ENCODE measurements at regions not wholly inside any gene's neighbourhood (a gene's known extent, or its start where the extent isn't known, plus 50 kb on each side); places are given as distances from the start of the nearest gene placed in this dataset.

DNA sequence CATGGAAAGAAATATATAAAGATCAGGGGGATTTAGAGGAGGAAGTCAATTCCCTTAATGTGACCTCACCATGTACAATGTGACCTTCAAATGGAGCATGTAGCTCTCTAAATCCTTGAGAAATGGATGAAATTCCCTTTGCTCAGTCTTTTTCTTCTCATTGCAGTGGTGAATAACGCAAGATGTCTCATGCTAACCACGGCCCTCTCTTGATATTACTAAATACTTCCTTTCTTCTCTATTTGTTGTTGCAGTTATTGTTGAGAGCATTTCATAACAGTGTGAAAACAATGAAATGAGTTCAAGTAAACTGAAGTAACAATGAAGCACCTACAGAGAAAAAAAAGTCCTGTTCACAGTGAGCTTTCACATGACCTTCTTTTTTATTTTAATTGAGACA, 55.6 kb downstream of the ZNF281 start:
- no peak overlapping the region for H3K4me3 ChIP-seq (ENCODE audit: low read depth, low read length)

DNA sequence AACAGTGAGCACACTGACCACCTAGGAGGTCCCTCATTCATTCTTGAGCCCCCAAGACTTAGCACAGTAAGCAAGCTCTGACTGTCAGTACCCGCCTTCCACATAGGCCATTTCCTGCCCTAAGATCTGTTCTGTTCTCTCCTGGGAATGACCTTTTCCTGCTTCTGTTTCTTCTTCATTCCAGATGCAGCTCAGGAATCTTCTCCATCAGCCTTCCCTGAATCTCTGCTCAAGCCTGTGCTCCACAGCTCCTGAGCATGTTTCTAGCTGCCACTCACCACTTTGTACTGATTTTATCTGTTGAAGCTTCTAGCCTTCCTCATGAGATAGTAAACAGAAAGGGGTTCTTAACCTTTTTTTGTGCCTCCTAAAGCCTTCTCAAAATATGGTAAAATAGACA, 56.6 kb downstream of the ZNF281 start:
- H3K4me3 ChIP-seq (ENCODE audit: low read depth, low read length), result no peak overlapping the region

DNA sequence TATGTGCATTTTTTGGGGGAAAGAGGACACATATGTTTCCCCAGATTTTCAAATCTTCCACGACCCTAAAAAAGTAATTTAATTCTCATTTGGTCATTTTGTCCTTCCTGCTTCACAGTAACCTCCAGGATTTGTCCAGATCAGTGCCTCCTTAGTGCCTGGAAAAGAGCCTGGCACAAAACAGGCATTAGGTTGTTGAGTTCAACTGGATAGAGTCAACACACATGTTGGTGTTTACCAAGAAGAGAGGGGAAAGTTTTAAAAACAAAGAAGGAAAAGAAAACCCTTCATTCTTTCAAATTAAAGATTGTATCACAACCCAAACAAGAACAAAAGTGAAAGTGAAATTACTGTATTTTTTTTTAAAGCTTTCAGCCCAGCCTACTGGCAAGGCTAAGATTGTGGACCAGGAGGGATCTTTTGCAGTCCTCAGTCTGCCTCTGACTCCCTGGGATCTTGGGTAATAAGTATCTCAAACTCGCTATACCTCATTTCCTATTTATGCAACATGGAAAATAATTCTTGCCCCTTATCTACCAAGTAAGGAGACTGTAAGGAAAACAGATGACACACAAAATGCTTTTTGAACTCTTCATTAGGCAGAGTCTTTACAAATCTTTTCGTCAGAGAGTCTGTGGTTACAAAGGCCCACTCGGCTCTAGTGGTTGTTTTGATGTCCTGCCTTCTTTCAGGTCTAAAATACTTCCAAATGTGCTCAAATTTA, 57.8 kb downstream of the ZNF281 start:
- no peak overlapping the region for H3K4me3 ChIP-seq (ENCODE audit: low read depth, low read length)

DNA sequence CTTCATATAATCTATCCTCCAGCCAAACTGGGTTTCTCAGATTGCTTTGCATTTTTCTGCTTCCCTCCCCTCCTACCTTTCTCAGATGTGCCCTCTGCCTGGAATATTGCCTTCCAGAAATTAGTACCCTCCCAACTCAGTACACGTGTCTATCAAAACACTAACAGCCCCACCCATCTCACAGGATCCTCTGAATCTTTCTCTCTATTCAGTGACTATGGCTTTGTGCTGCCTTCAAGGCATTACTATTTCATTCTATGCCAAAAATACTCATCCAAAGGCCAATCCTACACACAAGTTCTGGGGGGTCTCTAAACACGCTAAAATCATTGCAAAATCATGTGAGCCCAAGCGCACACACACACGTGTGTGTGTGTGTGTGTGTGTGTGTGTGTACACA, 58.4 kb downstream of the ZNF281 start:
- no peak overlapping the region for H3K4me3 ChIP-seq (ENCODE audit: low read depth, low read length)

DNA sequence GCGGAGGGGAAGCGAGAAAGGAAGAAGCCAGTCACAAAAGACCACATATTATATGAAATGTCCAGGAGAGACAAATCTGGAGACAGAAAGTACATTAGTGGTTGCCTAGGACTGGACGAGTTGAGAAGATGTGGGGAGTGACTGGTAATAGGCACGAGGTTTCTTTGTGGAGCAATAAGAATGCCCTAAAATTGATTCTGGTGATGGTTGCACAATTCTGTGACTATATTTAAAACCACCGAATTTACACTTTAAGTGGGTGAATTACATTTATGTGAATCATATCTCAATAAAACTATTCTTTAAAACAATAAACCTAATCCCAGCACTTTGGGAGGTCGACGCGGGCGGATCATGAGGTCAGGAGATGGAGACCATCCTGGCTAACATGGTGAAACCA, 63.1 kb downstream of the ZNF281 start:
- H3K4me3 ChIP-seq (ENCODE audit: low read depth, low read length), result no peak overlapping the region

GRCh38 chr1:200345520-200345919, 64.3 kb downstream of the ZNF281 start:
- no peak overlapping the region for H3K4me3 ChIP-seq (ENCODE audit: low read depth, low read length)

DNA sequence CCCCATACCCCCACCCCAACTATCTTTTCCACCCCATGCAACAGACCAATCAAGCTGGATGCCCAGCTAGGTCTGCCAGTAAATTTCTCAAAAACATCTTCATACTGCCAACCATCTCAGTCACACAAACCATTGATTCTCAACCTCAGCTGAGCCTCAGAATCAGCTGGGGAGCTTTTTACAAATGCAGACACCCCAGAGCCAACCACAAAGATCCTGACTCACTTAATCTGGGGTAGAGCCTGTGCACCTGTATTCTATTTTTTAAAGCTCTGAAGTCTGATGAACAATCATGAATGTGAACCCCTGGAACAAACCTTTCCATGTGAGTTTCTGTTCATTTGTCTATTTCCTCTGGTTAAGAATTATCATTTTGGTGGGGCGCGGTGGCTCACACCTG, 66.0 kb downstream of the ZNF281 start:
- no peak overlapping the region for H3K4me3 ChIP-seq (ENCODE audit: low read depth, low read length)

GRCh38 chr1:200342511-200343311, 67.1 kb downstream of the ZNF281 start:
- H3K4me3 ChIP-seq (ENCODE audit: low read depth, low read length), result no peak overlapping the region

DNA sequence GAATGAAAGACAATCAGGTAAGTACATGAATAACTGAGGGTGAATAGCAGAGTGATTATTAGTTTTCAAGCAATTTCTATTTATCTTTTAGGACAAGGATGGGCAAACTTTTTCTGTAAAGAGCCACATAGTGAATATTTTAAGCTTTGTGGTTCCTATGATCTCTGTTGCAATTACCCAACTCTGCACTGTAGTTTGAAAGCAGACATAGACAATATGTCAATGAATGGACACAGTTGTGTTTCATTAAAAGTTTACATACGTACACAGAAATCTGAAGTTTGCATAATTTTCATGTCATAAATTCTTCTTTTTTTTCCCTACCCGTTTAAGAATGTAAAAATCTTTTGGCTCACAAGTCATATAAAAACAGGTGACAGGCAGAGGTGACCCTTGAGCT, 71.4 kb downstream of the ZNF281 start:
- H3K4me3 ChIP-seq (ENCODE audit: low read depth, low read length), result no peak overlapping the region

DNA sequence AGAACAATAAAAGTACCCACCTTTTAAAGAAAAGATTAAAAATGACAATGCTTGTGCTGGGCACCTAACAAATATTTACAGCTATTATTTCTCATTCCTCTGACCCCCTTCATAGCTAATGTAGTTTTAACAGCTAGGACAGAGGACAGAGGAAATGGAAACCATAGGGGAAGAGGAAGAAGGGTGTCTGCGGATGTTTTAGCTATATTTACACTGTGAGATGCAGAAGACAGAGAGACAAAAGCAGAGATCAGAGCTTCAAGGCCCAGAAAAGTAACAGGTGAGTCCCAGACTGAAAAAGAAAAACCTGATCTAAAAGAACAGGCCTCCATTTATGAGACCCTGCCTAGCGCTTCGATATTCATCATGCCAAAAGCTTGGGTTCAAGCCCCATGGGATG, 72.0 kb downstream of the ZNF281 start:
- no peak overlapping the region for H3K4me3 ChIP-seq (ENCODE audit: low read depth, low read length)

DNA sequence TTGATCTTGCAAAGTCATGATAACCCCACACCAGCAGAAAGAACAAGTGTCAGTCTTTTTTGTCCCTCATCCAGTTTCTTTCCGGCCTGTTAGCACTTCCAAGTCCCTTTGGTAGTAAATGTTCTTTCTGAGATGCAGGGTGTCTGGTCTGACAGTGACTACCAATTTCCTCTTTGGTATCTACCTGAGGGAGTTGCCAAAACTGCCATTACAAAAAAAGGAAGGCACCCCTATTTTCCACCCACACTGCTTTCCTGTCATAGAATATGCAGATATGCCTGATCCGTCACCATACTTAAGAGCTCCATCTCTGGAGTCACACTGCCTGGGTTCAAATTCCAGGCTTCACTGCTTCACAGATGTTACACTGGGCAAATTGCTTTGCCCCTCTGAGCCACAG, 72.4 kb downstream of the ZNF281 start:
- H3K4me3 ChIP-seq (ENCODE audit: low read depth, low read length), result no peak overlapping the region

- H3K4me3 ChIP-seq (ENCODE audit: low read depth, low read length), result no peak overlapping the region
Observed at GRCh38 chr1:200336901-200337391, 72.9 kb downstream of the ZNF281 start.

GRCh38 chr1:200336101-200336845, 73.6 kb downstream of the ZNF281 start:
- no peak overlapping the region for H3K4me3 ChIP-seq (ENCODE audit: low read depth, low read length)

DNA sequence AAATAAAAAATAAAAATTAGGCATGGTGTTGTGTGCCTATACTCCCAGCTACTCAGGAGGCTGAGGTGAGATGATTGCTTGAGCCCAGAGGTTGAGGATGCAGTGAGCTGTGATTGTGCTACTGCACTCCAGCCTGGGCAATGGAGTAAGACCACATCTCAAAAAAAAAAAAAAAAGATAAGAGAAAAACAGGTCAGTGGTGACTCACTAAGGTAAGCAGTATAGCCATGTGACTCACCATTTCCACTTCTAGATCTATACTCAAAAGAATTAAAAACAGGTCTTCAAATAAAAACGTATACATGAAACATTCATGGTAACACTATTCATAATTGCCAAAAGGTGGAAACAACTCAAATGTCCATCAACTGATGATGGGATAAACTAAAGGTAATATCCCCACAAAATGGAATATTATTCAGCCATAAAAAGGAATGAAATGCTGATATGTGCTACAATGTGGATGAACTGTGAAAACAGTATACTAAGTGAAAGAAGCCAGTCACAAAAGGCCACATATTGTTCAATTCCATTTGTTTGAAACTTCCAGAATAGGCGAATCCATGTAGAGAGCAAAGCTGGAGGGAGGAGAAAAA, 75.1 kb downstream of the ZNF281 start:
- H3K4me3 ChIP-seq (ENCODE audit: low read depth, low read length), result no peak overlapping the region

DNA sequence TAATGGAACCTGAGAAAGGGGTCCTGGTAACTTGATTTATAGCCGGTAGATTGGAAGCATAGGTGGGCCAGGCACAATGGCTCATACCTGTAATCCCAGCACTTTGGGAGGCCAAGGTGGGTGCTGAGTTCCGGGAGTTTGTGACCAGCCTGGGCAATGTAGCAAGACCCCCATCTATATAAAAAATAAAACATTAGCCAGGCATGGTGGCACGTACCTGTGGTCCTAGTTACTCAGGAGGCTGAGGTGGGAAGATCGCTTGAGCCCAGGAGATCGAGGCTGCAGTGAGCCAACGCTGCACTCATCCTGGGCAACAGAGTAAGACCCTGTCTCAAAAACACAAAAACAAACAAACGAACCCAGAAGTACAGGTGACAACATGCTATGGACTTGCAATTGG, 76.5 kb downstream of the ZNF281 start:
- H3K4me3 ChIP-seq (ENCODE audit: low read depth, low read length), result no peak overlapping the region

- no peak overlapping the region for H3K4me3 ChIP-seq (ENCODE audit: low read depth, low read length)
Observed at GRCh38 chr1:200332716-200333115, 77.1 kb downstream of the ZNF281 start.

GRCh38 chr1:200330741-200331428, 79.0 kb downstream of the ZNF281 start:
- H3K4me3 ChIP-seq (ENCODE audit: low read depth, low read length), result no peak overlapping the region

DNA sequence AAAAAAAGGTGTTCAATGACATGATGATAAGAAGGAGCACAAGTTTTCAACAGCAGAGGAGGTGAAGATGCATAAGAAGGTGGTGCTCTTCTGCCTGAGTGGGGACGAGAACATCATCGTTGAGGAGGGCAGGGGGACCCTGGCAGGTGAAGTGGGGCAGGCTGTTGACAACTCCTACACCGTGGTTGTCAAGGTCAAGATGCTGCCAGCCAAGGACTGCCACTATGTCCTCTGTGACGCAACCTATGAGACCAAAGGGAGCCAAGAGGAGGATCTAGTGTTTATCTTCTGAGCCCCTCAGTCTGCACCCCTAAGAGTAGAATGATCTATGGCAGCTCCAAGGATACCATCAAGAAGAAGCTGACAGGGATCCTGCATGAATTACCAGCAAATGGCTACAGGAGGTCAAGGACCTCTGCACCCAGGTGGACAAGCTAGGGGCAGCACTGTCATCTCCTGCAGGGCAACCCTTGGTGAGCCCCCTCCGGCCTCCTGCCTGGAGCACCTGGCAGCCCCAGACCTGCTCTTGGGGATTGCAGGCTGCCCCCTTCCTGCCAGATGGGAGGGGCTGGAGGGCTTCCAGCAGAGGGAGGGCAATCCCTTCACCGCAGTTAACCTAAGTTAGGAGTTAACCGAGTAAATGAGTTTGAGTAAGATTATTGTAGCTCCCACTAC, 80.5 kb downstream of the ZNF281 start:
- H3K4me3 ChIP-seq (ENCODE audit: low read depth, low read length), result no peak overlapping the region

GRCh38 chr1:200328379-200328778, 81.5 kb downstream of the ZNF281 start:
- no peak overlapping the region for H3K4me3 ChIP-seq (ENCODE audit: low read depth, low read length)

DNA sequence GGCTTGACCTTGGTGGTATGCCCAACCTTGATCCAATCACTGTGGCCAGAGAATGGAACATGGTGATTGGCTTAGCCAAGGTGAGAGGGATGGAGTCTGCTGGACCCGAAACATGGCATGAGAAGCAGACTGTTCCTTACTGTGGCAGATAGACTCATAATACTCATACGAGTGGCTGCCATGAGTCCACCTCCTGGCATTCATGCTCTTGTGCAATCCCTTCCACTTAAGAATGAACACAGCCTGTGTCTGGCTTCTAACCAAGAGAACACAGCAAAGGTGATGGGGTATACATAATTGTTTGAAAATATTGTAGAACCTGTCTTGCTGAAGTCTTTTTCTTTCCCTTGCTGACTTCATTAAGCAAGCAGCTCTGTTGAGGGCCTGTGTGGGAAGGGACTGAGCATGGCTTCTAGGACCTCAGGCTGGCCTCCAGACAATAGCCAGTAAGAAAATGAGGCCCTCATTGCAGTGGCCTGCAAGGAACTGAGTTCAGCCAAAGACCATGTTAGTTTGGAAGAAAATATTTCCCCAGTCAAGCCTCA, 85.9 kb downstream of the ZNF281 start:
- H3K4me3 ChIP-seq (ENCODE audit: low read depth, low read length), result no peak overlapping the region

Measured in iPS-11a (cell line).